WERI-Rb-1 (cell line): ENCODE measurements at regions not wholly inside any gene's neighbourhood (a gene's known extent, or its start where the extent isn't known, plus 50 kb on each side); places are given as distances from the start of the nearest gene placed in this dataset.

Experiments used
- DNase-seq: peaks from one replicate; pipeline ENCODE4 v3.0.0-alpha.2; 2020
- H3K27ac ChIP-seq: fragments of 250-450 bp; sonication (Bioruptor Pico); 2 replicates; pipeline ENCODE4 v1.5.1; 2020; ENCODE audit warnings: mild to moderate bottlenecking, moderate library complexity
- H3K27me3 ChIP-seq: fragments of 250-450 bp; sonication (Bioruptor Pico); 2 replicates; pipeline ENCODE4 v1.5.1; 2021; ENCODE audit warnings: mild to moderate bottlenecking, low read depth, moderate library complexity; ENCODE audit not compliant: insufficient read depth, severe bottlenecking
- H3K36me3 ChIP-seq: fragments of 250-450 bp; sonication (Bioruptor Pico); 2 replicates; pipeline ENCODE4 v1.5.1; 2020; ENCODE audit warnings: mild to moderate bottlenecking, moderate library complexity
- H3K4me3 ChIP-seq: 2 replicates; pipeline ENCODE4 v1.5.1; 2011; ENCODE audit warnings: low read depth, mild to moderate bottlenecking, control low read depth, low read length
- H3K9me3 ChIP-seq: fragments of 250-450 bp; sonication (Bioruptor Pico); 2 replicates; pipeline ENCODE4 v1.5.1; 2021; ENCODE audit warnings: mild to moderate bottlenecking, moderate library complexity; ENCODE audit not compliant: severe bottlenecking
- CTCF ChIP-seq: IDR thresholded peaks from 2 replicates; pipeline ENCODE4 v1.5.1; 2011; ENCODE audit warnings: low read depth, mild to moderate bottlenecking, control low read depth, inconsistent platforms, low read length

GRCh38 chr22:48686694-48687302 lies 1140.9 kb downstream of the BRD1 start:
- no peak for DNase-seq
- Histone ChIP-seq H3K36me3 (no peaks in the 10 kb centered on the region; the same call in 1 of the 2 replicates), H3K4me3 (no peak overlapping the region), H3K27ac (no peak overlapping the region), H3K9me3 (no peaks in the 10 kb centered on the region), H3K27me3 (no peaks in the 10 kb centered on the region)
- TF ChIP-seq CTCF = no peak

- DNase-seq = no peak
- H3K36me3 ChIP-seq = no peaks in the 10 kb centered on the region; the same call in 1 of the 2 replicates
- no peaks in the 10 kb centered on the region for H3K27me3 ChIP-seq
- TF ChIP-seq CTCF = no peak
- no peak overlapping the region for H3K4me3 ChIP-seq
- no peaks in the 10 kb centered on the region for H3K9me3 ChIP-seq
- no peak overlapping the region for H3K27ac ChIP-seq
Measured at GRCh38 chr22:48685767-48686166, 1141.9 kb downstream of the BRD1 start.

GRCh38 chr22:48683640-48684039 lies 1144.0 kb downstream of the BRD1 start:
- TF ChIP-seq CTCF = no peak
- no peaks in the 10 kb centered on the region for H3K9me3 ChIP-seq
- no peak for DNase-seq
- H3K27ac ChIP-seq = no peak overlapping the region
- no peaks in the 10 kb centered on the region for H3K27me3 ChIP-seq
- no peak overlapping the region for H3K4me3 ChIP-seq
- H3K36me3 ChIP-seq = no peaks in the 10 kb centered on the region; the same call in 1 of the 2 replicates

GRCh38 chr22:48682504-48682903 lies 1145.2 kb downstream of the BRD1 start:
- Histone ChIP-seq H3K27ac (no peak overlapping the region), H3K36me3 (no peaks in the 10 kb centered on the region; the same call in 1 of the 2 replicates), H3K27me3 (no peaks in the 10 kb centered on the region), H3K9me3 (no peaks in the 10 kb centered on the region), H3K4me3 (no peak overlapping the region)
- no peak for DNase-seq
- TF ChIP-seq CTCF = no peak

DNA sequence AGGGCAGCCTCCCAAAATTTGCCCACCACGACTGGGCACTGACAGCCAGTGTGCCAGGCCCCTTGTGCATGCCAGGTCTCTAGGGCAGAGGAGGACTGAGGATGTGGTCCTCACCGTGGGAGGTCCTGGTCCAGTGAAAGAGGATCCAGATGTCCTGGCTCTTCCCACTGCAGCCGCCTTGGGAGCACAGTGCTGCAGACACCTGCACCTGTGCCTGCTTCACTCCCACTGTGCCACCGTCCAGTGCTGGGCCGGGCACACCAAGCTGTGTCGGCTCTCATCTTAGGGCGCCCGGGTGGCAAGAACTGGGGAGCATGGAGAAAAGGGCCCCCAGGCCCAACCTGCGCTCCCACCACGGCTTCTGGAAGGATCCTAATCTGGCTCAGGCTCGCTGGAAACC lies 1147.1 kb downstream of the BRD1 start:
- H3K27ac ChIP-seq = no peak overlapping the region
- no peak overlapping the region for H3K4me3 ChIP-seq
- H3K36me3 ChIP-seq = no peaks in the 10 kb centered on the region; the same call in 1 of the 2 replicates
- H3K27me3 ChIP-seq = no peaks in the 10 kb centered on the region
- DNase-seq = no peak
- TF ChIP-seq CTCF = no peak
- no peaks in the 10 kb centered on the region for H3K9me3 ChIP-seq
